GM18505 (cell line): ENCODE measurements at regions not wholly inside any gene's neighbourhood (a gene's known extent, or its start where the extent isn't known, plus 50 kb on each side); places are given as distances from the start of the nearest gene placed in this dataset.
"Not testable (repeated sequence)": the region's sequence is repeated elsewhere in the genome, so short reads cannot be mapped to it uniquely, and the experiment has no call there.

Source experiments
- ATAC-seq: cut with Tn5 transposase; IDR thresholded peaks from one replicate; pipeline ENCODE4 v1.9.1; 2021; ENCODE audit not compliant: unreplicated experiment
- POLR2A ChIP-seq: IDR thresholded peaks from 4 replicates; pipeline ENCODE4 v1.6.1; 2011; ENCODE audit warnings: borderline replicate concordance; ENCODE audit not compliant: insufficient read depth, insufficient read length; ENCODE audit errors: extremely low read depth

DNA sequence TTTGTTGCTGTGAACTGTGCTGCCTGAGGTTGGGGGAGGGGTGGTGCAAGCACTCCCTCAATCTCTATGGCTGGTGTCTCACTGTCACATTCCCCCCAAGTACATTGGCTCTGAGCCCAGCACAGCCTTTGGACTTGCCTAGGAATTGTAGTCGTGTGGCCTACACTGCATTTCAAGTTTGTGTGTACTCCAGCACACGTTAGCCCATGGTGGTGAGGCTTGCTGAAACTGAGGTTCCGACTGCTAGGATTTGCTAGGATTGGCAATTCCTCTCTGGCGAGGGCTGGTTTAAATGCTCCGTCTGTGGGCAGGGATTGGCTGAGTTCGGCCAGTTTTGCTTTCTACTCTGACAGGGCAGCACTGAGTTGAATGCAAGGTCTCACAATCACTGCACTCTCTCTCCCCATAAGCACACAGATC is 121.7 kb upstream of the CXXC4 start:
- TF ChIP-seq POLR2A = no peak
- ATAC-seq = no peak

DNA sequence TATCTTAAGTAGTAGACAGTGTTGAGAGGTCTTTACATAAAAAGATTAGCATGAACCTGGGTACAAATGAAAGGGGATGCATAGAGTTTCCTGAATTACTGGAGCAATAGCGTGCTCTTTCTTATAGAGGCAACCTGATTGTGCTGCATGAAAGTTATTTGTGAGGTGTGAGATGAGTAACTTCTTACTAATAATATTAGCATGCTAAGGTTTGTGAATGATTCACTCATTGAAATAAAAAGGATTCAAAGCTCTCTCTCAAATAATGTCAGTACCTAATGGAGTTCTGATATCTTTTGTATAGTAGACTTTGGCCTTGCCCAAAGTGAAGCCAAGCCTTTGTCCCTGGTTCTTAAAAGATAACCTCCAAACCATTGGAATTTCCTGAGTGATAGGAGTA is 131.0 kb upstream of the CXXC4 start:
- TF ChIP-seq POLR2A = no peak
- no peak for ATAC-seq

DNA sequence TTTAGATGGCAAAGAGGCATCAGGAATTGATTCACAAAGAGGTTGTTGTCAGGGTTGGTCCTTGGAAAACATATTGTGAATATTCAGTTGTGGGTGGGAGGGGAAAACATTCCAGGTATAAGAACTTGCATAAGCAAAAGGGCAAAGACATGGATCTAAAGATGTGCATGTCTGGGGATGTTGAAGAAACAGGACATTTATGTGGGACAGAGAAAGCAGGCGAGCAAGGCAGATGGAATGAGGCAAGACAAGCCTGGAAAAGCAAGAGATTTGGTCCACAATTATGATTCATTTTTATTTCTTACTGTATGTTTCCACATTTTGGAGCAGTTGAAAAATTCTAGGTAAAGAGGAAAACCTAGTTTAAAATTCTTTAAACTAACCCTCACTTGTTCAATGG is 134.9 kb upstream of the CXXC4 start:
- TF ChIP-seq POLR2A = no peak
- no peak for ATAC-seq

DNA sequence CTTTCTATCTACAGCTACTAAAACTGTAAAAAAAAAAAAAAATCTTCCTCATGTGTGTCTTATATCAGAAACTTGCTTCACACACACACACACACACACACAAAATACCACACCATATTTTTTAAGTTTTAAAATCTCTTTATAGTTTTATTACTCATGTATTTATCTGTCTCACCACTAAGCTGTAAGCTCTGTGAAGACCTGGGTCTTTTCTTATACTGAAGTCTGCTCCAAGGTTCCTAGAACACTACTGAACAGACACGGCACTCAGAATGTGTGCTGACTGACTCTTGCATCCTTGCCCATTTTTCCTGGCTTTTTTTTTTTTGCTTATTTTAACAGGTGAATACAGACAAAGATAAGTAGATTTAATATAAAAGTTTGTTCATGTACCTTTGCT is 135.6 kb upstream of the CXXC4 start:
- no peak for TF ChIP-seq POLR2A

DNA sequence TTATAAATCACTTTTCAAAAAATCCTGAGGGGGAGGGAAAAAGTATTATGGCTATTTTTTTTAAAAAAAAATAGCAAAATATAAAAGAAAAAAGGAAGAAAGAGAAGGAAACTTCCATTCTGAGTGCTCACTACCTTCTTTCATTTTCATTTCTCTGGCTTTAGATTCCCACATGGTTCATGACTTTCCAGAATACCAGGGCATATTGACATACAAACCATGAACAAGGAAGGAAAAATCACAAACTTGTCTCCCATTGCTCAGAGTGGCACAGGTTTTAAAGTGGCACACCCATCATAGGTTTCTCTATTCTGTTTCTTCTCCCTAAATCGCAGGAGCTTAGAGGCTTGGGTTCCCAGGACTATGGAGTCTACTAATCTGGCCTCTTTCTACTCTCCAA is 136.3 kb upstream of the CXXC4 start:
- TF ChIP-seq POLR2A = no peak
- ATAC-seq = no peak

More for the DNA sequence above, 135.6 kb upstream of the CXXC4 start:
- no peak for ATAC-seq

DNA sequence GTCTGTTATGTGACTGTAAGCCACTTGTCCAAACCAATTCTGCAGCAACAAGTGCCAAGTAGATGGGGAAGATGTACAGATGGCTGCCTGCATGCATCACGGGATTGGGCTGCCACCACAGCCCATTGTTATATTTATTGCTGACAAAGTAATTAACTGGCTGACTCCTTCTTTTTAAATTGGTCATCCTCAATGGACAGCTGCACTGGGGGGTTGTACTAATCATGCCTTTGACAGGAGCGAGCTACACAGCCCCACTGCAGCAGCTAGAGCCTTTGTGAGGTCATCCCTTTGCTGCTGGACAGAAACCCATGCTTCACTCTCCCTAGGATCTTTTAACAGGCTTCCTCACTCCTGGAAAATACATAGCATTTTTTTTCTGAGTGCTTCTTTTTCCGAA is 146.7 kb upstream of the CXXC4 start:
- TF ChIP-seq POLR2A = no peak
- no peak for ATAC-seq

DNA sequence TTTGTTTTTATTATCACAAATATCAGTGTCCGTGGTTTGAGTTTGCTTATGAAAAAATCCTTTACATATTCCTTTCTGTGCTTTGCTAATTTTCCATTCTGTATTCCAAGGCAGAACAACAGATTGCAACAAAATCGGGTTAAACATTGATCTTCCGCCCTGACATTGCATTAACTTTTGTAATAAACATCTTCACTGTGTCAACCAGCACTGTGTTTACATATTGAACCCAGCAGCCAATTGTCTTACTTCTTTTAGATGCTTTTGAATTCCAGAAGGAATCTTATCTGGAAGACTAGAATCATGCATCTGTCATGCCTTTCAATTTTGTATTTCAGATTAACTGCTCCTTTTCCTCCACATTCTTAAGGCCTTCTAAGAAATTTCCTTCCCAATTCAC is 147.8 kb upstream of the CXXC4 start:
- ATAC-seq = no peak
- TF ChIP-seq POLR2A = no peak

DNA sequence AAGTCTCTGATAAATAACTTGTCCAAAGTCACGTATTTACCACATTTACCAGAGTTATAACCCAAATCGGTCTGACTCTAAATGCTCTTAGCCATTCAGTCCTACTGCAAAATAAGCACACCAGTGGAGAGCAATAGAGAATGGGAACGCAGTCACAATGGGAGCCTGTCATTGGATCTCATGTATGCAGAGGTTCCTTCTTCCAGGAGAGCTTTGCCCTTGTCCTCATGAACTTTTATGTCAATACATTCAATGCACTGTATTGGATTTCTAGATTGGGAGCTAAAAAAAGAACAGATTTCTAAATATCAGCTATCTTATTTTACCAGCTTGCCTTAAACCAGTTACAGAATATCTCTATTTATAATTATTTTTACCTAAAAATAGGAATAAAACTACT is 149.1 kb upstream of the CXXC4 start:
- ATAC-seq = no peak
- TF ChIP-seq POLR2A = no peak

DNA sequence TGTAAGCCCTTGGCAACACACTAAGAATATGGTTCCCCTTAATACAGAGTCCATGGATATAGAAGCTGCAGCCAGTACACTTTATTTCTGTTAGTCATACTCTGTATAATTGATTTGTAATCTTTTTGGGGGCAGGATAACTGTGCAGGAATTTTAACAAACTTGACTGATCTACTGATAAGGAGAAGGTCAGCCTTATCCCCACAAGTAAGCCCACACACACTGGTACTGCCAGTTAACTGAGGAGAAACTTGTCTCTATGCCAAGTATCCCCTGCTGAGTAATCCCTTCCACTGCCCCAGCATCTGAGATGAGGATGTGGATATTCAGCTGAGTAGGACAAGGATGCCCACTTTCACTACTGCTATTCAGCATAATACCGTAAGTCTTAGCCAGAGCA is 154.9 kb upstream of the CXXC4 start:
- TF ChIP-seq POLR2A = no peak
- no peak for ATAC-seq

DNA sequence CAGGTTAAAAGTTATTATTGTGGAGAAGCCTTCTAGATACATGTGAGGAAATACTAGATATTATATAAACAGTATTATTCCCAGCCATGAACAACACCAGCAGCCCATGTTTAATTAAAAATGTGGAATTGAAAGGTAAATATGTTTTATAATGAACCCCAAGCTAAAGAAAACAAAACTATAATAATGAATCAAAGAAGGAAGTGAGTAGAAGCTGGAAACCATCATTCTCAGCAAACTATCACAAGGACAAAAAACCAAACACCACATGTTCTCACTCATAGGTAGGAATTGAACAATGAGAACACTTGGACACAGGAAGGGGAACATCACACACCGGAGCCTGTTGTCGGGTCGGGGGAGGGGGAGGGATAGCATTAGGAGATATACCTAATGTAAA is 167.6 kb upstream of the CXXC4 start:
- ATAC-seq = not testable (repeated sequence)

DNA sequence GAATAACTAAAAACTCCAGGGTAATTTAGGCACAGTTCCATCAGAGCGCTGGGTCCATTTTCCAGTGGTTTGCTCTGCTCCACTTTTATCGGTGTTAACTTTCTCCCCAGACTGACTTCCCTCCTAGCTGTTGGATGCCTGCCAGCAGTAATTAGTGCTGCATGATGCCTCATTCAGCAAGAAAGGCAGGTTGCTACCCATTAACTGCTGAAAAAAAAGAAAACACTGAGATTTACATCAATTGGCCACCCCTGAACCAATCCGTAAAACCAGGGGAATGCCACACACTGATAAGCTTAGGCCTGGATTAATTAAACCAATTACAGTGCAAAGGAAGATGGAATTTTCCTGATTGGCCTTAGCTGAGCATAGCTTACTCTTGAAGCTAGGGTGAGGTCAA is 182.4 kb upstream of the CXXC4 start:
- no peak for TF ChIP-seq POLR2A
- no peak for ATAC-seq

DNA sequence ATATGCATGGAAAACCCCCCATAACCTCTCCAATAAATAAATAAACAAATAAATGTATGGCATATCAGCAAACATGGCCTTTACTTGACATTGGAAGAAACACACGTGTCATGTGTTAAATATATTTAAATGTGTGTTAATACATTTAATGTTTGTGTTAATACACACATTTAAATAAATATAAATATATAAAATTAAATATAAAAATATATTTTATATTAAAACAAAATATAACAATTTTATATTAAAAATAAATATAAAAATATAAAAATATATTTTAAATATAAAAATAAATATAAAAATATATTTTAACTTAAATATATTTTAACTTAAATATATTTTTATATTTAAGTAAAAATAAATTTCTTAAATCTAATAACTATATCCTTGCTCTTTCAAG is 187.6 kb upstream of the CXXC4 start:
- ATAC-seq = no peak
- TF ChIP-seq POLR2A = no peak

DNA sequence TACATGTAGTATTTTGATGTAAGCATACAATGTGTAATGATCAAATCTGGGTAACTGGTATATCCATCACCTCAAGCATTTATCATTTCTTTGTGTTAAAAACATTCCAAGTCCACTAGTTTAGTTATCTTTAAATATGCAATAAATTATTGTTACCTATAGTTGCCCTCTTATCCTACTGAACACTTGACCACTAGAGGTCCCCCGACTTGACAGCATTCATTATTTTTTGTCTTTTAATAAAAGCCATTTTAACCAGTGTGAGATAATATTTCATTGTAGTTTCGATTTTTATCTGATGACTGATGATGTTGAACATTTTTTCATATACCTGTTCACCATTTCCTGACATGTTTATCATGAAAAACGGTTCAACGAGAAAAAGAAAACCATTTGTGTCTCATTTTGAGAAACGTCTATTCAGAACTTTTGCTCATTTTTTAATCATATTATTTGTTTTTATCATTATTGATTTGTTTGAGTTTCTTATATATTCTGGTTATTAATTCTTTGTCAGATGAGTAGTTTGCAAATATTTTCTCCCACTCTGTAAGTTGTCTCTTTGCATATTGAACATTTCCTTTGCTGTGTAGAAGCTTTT is 199.0 kb upstream of the CXXC4 start:
- no peak for ATAC-seq

DNA sequence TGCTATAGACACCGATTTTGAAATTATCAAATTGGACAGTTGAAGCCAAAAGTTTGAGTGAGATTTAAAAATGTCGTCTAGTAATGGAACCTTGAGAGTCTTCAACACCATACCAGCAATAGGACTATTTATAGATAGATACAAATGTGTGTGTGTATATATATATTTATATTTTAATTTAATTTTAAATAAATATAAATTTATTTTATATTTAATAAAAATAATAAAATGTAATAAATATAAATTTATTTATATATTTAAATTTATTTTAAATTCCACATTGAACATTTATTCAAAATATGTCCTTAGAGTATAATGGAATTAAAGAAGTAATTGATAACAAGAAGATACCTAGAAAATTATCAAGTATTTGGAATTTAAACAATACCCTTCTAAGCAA is 221.9 kb upstream of the CXXC4 start:
- no peak for TF ChIP-seq POLR2A
- no peak for ATAC-seq

More for the DNA sequence above, 199.0 kb upstream of the CXXC4 start:
- TF ChIP-seq POLR2A = no peak
